GM23338 (cell line): ENCODE measurements at regions not wholly inside any gene's neighbourhood (a gene's known extent, or its start where the extent isn't known, plus 50 kb on each side); places are given as distances from the start of the nearest gene placed in this dataset.

Experiments
- ATAC-seq: fragments of 200-7000 bp; cut with Tn5 transposase; 3 replicates; pipeline ENCODE4 v1.9.1; 2020
- DNase-seq: peaks from one replicate; pipeline ENCODE4 v3.0.0-alpha.2; 2015; ENCODE audit warnings: low spot score
- H2AFZ ChIP-seq: fragments of 200-600 bp; sonication (generic); 2 replicates; pipeline ENCODE4 v1.8.0; 2016; ENCODE audit warnings: antibody characterized with exemption, mild to moderate bottlenecking, moderate library complexity
- H3F3A ChIP-seq: fragments of 200-600 bp; sonication (generic); replicated peaks from 2 replicates; pipeline ENCODE4 v1.8.0; 2017; ENCODE audit warnings: antibody characterized with exemption, mixed run types, low read depth
- H3K27ac ChIP-seq: fragments of 200-600 bp; sonication (generic); 2 replicates; pipeline ENCODE4 v1.6.1; 2016; ENCODE audit warnings: low read depth
- H3K27me3 ChIP-seq: fragments of 200-600 bp; sonication (generic); 2 replicates; pipeline ENCODE4 v1.8.0; 2016; ENCODE audit warnings: mild to moderate bottlenecking, mixed run types, moderate library complexity; ENCODE audit not compliant: insufficient read depth
- H3K36me3 ChIP-seq: fragments of 200-600 bp; sonication (generic); 2 replicates; pipeline ENCODE4 v1.8.0; 2016; ENCODE audit warnings: mild to moderate bottlenecking; ENCODE audit not compliant: insufficient read depth
- H3K4me1 ChIP-seq: fragments of 200-600 bp; sonication (generic); 2 replicates; pipeline ENCODE4 v1.8.0; 2016; ENCODE audit warnings: mild to moderate bottlenecking, moderate library complexity; ENCODE audit not compliant: insufficient read depth
- H3K4me2 ChIP-seq: fragments of 200-600 bp; sonication (generic); 2 replicates; pipeline ENCODE4 v1.7.1; 2017; ENCODE audit warnings: mixed run types
- H3K4me3 ChIP-seq: fragments of 200-600 bp; sonication (generic); 2 replicates; pipeline ENCODE4 v1.6.1; 2016; ENCODE audit warnings: mixed run types
- H3K79me2 ChIP-seq: fragments of 200-600 bp; sonication (generic); replicated peaks from 2 replicates; pipeline ENCODE4 v1.8.0; 2017; ENCODE audit warnings: mild to moderate bottlenecking; ENCODE audit not compliant: insufficient read depth
- H3K9me2 ChIP-seq: fragments of 200-600 bp; sonication (generic); 2 replicates; pipeline ENCODE4 v1.8.0; 2017; ENCODE audit not compliant: insufficient read depth
- H4K20me1 ChIP-seq: fragments of 200-600 bp; sonication (generic); replicated peaks from 2 replicates; pipeline ENCODE4 v1.8.0; 2017; ENCODE audit warnings: mild to moderate bottlenecking; ENCODE audit not compliant: insufficient read depth
- H3K27ac Mint-ChIP-seq: 2 replicates; pipeline ENCODE4 v1.8.0; 2020; ENCODE audit warnings: inconsistent platforms, mild to moderate bottlenecking, moderate library complexity, mixed read lengths
- H3K27me3 Mint-ChIP-seq: 3 replicates; pipeline ENCODE4 v1.8.0; 2022; ENCODE audit warnings: low read depth, mild to moderate bottlenecking, moderate library complexity, mixed read lengths, inconsistent platforms; ENCODE audit not compliant: insufficient read depth, poor library complexity
- H3K36me3 Mint-ChIP-seq: 3 replicates; pipeline ENCODE4 v1.8.0; 2021; ENCODE audit warnings: low read depth, mild to moderate bottlenecking, inconsistent platforms, moderate library complexity, mixed read lengths
- H3K4me1 Mint-ChIP-seq: 3 replicates; pipeline ENCODE4 v1.8.0; 2020; ENCODE audit warnings: mild to moderate bottlenecking, inconsistent platforms, mixed read lengths
- H3K4me3 Mint-ChIP-seq: 3 replicates; pipeline ENCODE4 v1.8.0; 2021; ENCODE audit warnings: moderate library complexity, mild to moderate bottlenecking, inconsistent platforms, mixed read lengths
- H3K9me3 Mint-ChIP-seq: 3 replicates; pipeline ENCODE4 v1.8.0; 2020; ENCODE audit warnings: moderate library complexity, mild to moderate bottlenecking, inconsistent platforms, mixed read lengths
- CREB1 ChIP-seq: fragments of 250-450 bp; sonication (Bioruptor Pico); IDR thresholded peaks from 2 replicates; pipeline ENCODE4 v1.5.0; 2020; ENCODE audit warnings: low read depth, mild to moderate bottlenecking, moderate library complexity
- EZH2 ChIP-seq: fragments of 200-600 bp; sonication (generic); IDR thresholded peaks from one replicate; pipeline ENCODE4 v1.8.0; 2017; ENCODE audit warnings: antibody characterized with exemption, mild to moderate bottlenecking, low read depth; ENCODE audit not compliant: unreplicated experiment
- EZH2phosphoT487 ChIP-seq: fragments of 200-600 bp; sonication (generic); IDR thresholded peaks from one replicate; pipeline ENCODE4 v1.8.1; 2018; ENCODE audit warnings: antibody characterized with exemption; ENCODE audit not compliant: unreplicated experiment
- JUNB ChIP-seq: IDR thresholded peaks from one replicate; pipeline ENCODE4 v1.6.1; 2016; ENCODE audit warnings: antibody characterized with exemption; ENCODE audit not compliant: unreplicated experiment
- NANOG ChIP-seq: IDR thresholded peaks from 2 replicates; pipeline ENCODE4 v1.6.1; 2016; ENCODE audit warnings: antibody characterized with exemption, borderline replicate concordance
- POLR2AphosphoS5 ChIP-seq: IDR thresholded peaks from 2 replicates; pipeline ENCODE4 v1.6.1; 2016; ENCODE audit warnings: antibody characterized with exemption, low read depth
- STAT1 ChIP-seq: IDR thresholded peaks from one replicate; pipeline ENCODE4 v1.6.1; 2016; ENCODE audit warnings: antibody characterized with exemption; ENCODE audit not compliant: unreplicated experiment
- ZNF114 ChIP-seq: fragments of 250-450 bp; sonication (Bioruptor Pico); IDR thresholded peaks from 2 replicates; pipeline ENCODE4 v1.5.0; 2020; ENCODE audit warnings: mild to moderate bottlenecking, moderate library complexity
- ZNF331 ChIP-seq: fragments of 250-450 bp; sonication (Bioruptor Pico); IDR thresholded peaks from 2 replicates; pipeline ENCODE4 v1.5.0; 2020; ENCODE audit warnings: low read depth, mild to moderate bottlenecking, moderate library complexity
- TF ChIP-seq, protein P1 (sequence below), 2 experiments: fragments of 200-600 bp in 1 of 2; sonication (generic) in 1 of 2; conservative IDR thresholded peaks; 2 replicates each; pipeline versions ENCODE4 v1.5.1 to v1.6.1; 2016 to 2017; ENCODE audit warnings: antibody characterized with exemption in 2 of 2, low read depth in 2 of 2, mild to moderate bottlenecking in 2 of 2, moderate library complexity in 1 of 2
- TF ChIP-seq, protein P2 (sequence below): IDR thresholded peaks from one replicate; pipeline ENCODE4 v1.6.1; 2018; ENCODE audit warnings: antibody characterized with exemption; ENCODE audit not compliant: unreplicated experiment
- TF ChIP-seq, protein P3 (sequence below): IDR thresholded peaks from 2 replicates; pipeline ENCODE4 v1.6.1; 2016; ENCODE audit warnings: antibody characterized with exemption
- TF ChIP-seq, protein P4 (sequence below): fragments of 250-450 bp; sonication (Bioruptor Pico); IDR thresholded peaks from 2 replicates; pipeline ENCODE4 v1.5.0; 2020; ENCODE audit warnings: mild to moderate bottlenecking, moderate library complexity

DNA sequence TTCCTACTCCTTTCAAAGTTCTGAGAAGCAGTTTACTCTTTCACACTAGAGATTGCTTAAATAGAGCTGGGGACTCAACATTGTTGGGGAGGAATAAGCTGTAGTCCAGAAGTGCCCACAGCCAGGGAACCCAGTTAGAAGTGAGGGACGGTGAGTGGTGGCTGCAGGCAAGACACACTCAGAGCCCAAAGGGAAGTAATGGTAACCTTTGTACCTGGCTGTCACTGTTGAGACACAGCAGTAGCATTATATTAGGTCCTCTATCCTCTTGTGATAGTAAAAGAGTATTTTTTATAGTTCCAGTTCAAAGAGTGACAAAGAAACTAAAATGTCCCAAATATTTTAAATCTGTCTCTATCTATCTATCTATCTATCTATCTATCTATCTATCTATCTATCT lies 263.3 kb downstream of the TTC6 start:
- no peak overlapping the region for H2AFZ ChIP-seq
- Mint-ChIP-seq H3K36me3 (no peaks in the 10 kb centered on the region), H3K27ac (no peak overlapping the region)

More for the DNA sequence above, 263.3 kb downstream of the TTC6 start:
- Histone ChIP-seq H3K36me3 (no peaks in the 10 kb centered on the region), H3K79me2 (no peaks in the 10 kb centered on the region), H3K4me2 (no peak overlapping the region), H3K27me3 (no peaks in the 10 kb centered on the region), H3K4me3 (no peak overlapping the region), H3K4me1 (no peaks in the 10 kb centered on the region), H4K20me1 (no peaks in the 10 kb centered on the region), H3F3A (no peaks in the 10 kb centered on the region), H3K27ac (no peak overlapping the region), H3K9me2 (no peaks in the 10 kb centered on the region)
- Mint-ChIP-seq H3K4me3 (no peak overlapping the region), H3K4me1 (peaks cover 3% of the 10 kb centered on the region; the same call in 1 of the 3 replicates), H3K27me3 (no peaks in the 10 kb centered on the region), H3K9me3 (no peaks in the 10 kb centered on the region)
- TF ChIP-seq ZNF331: no peak
- TF ChIP-seq JUNB: no peak
- TF ChIP-seq, protein P1, sequence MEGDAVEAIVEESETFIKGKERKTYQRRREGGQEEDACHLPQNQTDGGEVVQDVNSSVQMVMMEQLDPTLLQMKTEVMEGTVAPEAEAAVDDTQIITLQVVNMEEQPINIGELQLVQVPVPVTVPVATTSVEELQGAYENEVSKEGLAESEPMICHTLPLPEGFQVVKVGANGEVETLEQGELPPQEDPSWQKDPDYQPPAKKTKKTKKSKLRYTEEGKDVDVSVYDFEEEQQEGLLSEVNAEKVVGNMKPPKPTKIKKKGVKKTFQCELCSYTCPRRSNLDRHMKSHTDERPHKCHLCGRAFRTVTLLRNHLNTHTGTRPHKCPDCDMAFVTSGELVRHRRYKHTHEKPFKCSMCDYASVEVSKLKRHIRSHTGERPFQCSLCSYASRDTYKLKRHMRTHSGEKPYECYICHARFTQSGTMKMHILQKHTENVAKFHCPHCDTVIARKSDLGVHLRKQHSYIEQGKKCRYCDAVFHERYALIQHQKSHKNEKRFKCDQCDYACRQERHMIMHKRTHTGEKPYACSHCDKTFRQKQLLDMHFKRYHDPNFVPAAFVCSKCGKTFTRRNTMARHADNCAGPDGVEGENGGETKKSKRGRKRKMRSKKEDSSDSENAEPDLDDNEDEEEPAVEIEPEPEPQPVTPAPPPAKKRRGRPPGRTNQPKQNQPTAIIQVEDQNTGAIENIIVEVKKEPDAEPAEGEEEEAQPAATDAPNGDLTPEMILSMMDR (conservative IDR thresholded peaks at IDR 0.05; ENCODE audit: low read depth in 2 of 2): no peak
- no peak for TF ChIP-seq ZNF114 (CRISPR knock-in tag)
- no peak for TF ChIP-seq NANOG
- TF ChIP-seq CREB1 (CRISPR knock-in tag): no peak
- no peak for TF ChIP-seq STAT1
- no peak for TF ChIP-seq EZH2phosphoT487
- TF ChIP-seq POLR2AphosphoS5: no peak
- TF ChIP-seq EZH2: no peak
- TF ChIP-seq, protein P2, sequence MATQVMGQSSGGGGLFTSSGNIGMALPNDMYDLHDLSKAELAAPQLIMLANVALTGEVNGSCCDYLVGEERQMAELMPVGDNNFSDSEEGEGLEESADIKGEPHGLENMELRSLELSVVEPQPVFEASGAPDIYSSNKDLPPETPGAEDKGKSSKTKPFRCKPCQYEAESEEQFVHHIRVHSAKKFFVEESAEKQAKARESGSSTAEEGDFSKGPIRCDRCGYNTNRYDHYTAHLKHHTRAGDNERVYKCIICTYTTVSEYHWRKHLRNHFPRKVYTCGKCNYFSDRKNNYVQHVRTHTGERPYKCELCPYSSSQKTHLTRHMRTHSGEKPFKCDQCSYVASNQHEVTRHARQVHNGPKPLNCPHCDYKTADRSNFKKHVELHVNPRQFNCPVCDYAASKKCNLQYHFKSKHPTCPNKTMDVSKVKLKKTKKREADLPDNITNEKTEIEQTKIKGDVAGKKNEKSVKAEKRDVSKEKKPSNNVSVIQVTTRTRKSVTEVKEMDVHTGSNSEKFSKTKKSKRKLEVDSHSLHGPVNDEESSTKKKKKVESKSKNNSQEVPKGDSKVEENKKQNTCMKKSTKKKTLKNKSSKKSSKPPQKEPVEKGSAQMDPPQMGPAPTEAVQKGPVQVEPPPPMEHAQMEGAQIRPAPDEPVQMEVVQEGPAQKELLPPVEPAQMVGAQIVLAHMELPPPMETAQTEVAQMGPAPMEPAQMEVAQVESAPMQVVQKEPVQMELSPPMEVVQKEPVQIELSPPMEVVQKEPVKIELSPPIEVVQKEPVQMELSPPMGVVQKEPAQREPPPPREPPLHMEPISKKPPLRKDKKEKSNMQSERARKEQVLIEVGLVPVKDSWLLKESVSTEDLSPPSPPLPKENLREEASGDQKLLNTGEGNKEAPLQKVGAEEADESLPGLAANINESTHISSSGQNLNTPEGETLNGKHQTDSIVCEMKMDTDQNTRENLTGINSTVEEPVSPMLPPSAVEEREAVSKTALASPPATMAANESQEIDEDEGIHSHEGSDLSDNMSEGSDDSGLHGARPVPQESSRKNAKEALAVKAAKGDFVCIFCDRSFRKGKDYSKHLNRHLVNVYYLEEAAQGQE: no peak
- TF ChIP-seq, protein P3, sequence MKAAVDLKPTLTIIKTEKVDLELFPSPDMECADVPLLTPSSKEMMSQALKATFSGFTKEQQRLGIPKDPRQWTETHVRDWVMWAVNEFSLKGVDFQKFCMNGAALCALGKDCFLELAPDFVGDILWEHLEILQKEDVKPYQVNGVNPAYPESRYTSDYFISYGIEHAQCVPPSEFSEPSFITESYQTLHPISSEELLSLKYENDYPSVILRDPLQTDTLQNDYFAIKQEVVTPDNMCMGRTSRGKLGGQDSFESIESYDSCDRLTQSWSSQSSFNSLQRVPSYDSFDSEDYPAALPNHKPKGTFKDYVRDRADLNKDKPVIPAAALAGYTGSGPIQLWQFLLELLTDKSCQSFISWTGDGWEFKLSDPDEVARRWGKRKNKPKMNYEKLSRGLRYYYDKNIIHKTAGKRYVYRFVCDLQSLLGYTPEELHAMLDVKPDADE: no peak
- TF ChIP-seq, protein P4, sequence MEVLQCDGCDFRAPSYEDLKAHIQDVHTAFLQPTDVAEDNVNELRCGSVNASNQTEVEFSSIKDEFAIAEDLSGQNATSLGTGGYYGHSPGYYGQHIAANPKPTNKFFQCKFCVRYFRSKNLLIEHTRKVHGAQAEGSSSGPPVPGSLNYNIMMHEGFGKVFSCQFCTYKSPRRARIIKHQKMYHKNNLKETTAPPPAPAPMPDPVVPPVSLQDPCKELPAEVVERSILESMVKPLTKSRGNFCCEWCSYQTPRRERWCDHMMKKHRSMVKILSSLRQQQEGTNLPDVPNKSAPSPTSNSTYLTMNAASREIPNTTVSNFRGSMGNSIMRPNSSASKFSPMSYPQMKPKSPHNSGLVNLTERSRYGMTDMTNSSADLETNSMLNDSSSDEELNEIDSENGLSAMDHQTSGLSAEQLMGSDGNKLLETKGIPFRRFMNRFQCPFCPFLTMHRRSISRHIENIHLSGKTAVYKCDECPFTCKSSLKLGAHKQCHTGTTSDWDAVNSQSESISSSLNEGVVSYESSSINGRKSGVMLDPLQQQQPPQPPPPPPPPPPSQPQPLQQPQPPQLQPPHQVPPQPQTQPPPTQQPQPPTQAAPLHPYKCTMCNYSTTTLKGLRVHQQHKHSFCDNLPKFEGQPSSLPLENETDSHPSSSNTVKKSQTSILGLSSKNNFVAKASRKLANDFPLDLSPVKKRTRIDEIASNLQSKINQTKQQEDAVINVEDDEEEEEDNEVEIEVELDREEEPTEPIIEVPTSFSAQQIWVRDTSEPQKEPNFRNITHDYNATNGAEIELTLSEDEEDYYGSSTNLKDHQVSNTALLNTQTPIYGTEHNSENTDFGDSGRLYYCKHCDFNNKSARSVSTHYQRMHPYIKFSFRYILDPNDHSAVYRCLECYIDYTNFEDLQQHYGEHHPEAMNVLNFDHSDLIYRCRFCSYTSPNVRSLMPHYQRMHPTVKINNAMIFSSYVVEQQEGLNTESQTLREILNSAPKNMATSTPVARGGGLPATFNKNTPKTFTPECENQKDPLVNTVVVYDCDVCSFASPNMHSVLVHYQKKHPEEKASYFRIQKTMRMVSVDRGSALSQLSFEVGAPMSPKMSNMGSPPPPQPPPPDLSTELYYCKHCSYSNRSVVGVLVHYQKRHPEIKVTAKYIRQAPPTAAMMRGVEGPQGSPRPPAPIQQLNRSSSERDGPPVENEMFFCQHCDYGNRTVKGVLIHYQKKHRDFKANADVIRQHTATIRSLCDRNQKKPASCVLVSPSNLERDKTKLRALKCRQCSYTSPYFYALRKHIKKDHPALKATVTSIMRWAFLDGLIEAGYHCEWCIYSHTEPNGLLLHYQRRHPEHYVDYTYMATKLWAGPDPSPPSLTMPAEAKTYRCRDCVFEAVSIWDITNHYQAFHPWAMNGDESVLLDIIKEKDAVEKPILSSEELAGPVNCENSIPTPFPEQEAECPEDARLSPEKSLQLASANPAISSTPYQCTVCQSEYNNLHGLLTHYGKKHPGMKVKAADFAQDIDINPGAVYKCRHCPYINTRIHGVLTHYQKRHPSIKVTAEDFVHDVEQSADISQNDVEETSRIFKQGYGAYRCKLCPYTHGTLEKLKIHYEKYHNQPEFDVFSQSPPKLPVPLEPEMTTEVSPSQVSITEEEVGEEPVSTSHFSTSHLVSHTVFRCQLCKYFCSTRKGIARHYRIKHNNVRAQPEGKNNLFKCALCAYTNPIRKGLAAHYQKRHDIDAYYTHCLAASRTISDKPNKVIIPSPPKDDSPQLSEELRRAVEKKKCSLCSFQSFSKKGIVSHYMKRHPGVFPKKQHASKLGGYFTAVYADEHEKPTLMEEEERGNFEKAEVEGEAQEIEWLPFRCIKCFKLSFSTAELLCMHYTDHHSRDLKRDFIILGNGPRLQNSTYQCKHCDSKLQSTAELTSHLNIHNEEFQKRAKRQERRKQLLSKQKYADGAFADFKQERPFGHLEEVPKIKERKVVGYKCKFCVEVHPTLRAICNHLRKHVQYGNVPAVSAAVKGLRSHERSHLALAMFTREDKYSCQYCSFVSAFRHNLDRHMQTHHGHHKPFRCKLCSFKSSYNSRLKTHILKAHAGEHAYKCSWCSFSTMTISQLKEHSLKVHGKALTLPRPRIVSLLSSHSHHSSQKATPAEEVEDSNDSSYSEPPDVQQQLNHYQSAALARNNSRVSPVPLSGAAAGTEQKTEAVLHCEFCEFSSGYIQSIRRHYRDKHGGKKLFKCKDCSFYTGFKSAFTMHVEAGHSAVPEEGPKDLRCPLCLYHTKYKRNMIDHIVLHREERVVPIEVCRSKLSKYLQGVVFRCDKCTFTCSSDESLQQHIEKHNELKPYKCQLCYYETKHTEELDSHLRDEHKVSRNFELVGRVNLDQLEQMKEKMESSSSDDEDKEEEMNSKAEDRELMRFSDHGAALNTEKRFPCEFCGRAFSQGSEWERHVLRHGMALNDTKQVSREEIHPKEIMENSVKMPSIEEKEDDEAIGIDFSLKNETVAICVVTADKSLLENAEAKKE: no peak
- DNase-seq (no peak), ATAC-seq (no peak)
